Heart right ventricle (tissue), 16 donors: ENCODE measurements at regions not wholly inside any gene's neighbourhood (a gene's known extent, or its start where the extent isn't known, plus 50 kb on each side); places are given as distances from the start of the nearest gene placed in this dataset.
A peak's percentile ranks its signal among the peaks of the same experiment; 100 is the strongest.

Experiments used
- ATAC-seq, 8 donors: fragments of 200-7000 bp; cut with Tn5 transposase; one replicate each; pipeline ENCODE4 v1.9.1; 2020; ENCODE audit warnings: mild to moderate bottlenecking in 8 of 8, moderate library complexity in 8 of 8, moderate number of reproducible peaks in 1 of 8
- DNase-seq, 2 donors: peaks; one replicate each; pipeline ENCODE4 v3.0.0-alpha.2; 2020
- H3K27ac ChIP-seq, 10 donors: fragments of 200-600 bp; sonication (generic) in 2 of 10; one replicate each; pipeline versions ENCODE4 v1.5.0 to v1.8.0; 2020 to 2022; ENCODE audit warnings: mild to moderate bottlenecking in 3 of 10
- H3K27me3 ChIP-seq, 7 donors: fragments of 200-600 bp; one replicate each; pipeline ENCODE4 v1.8.0; 2021 to 2022; ENCODE audit warnings: mild to moderate bottlenecking in 2 of 7
- H3K36me3 ChIP-seq, 9 donors: fragments of 200-600 bp; sonication (generic) in 1 of 9; one replicate each; pipeline versions ENCODE4 v1.5.0 to v1.8.0; 2020 to 2022; ENCODE audit warnings: mild to moderate bottlenecking in 2 of 9
- H3K4me1 ChIP-seq, 9 donors: fragments of 200-600 bp; sonication (generic) in 1 of 9; one replicate each; pipeline versions ENCODE4 v1.5.0 to v1.8.0; 2020 to 2022; ENCODE audit warnings: mild to moderate bottlenecking in 4 of 9
- H3K4me3 ChIP-seq, 10 donors: fragments of 200-600 bp; sonication (generic) in 2 of 10; one replicate each; pipeline versions ENCODE4 v1.5.0 to v1.8.0; 2020 to 2022; ENCODE audit warnings: mild to moderate bottlenecking in 7 of 10, moderate library complexity in 2 of 10
- H3K9me3 ChIP-seq, 11 donors: fragments of 200-600 bp in 10 of 11; sonication (generic) in 2 of 11; one replicate each; pipeline versions ENCODE4 v1.5.0 to v1.8.0; 2013 to 2022; ENCODE audit warnings: mild to moderate bottlenecking in 2 of 11, control low read depth in 1 of 11, moderate library complexity in 1 of 11
- CTCF ChIP-seq, 9 donors: fragments of 200-600 bp; sonication (generic) in 2 of 9; IDR thresholded peaks; one replicate each; pipeline versions ENCODE4 v1.5.0 to v1.8.0; 2021 to 2022; ENCODE audit warnings: antibody characterized with exemption in 9 of 9, mild to moderate bottlenecking in 5 of 9, moderate library complexity in 1 of 9
- WGBS, 2 donors: extraction: QIAGEN DNeasy Blood & Tissue Kit; methylation state at CpG; one replicate each; pipeline ENCODE4 v1.1.7; 2013; ENCODE audit warnings: inconsistent platforms in 1 of 2; 5-methylcytosine and 5-hydroxymethylcytosine counted together
- intact Hi-C, 10 donors: fragments of 100-400 bp; cut with DNase I; formaldehyde crosslinking; loops; one replicate each; pipeline versions ENCODE4 v1.11.1 to v1.14.2; 2022
- donor health status: Arrhythmogenic right ventricular cardiomyopathy.
- donor health status: ischemic (EF 13 %, LVEDD 7.1; RV severe dilation, severe dysfunction).
- donor health status: healthy with polysubstance abuse.
- donor health status: DM: no; HTN: yes; CAD: no.
- donor health status: DM: no; HTN: no; CAD: no.
- donor health status: ischemic (EF 25% LVEDD 6.9; RV normal size, moderate dysfunction).
- donor health status: ischemic (EF 25% LVEDD 5.7; RV mildly dilated, moderate dysfunction).
- donor health status: healthy.
- donor health status: DM: yes; HTN: yes; CAD: no.
- donor health status: Ischemic cardiomyopathy.
- donor health status: ischemic (EF 35%, LVEDD 5.7; RV mildly dilated, moderate dysfunction).
- donor health status: nonischemic (EF 11% LVEDD 7.7; RV severe dilation, severe dysfunction).
- donor health status: DM: yes; HTN: yes; CAD: no.
- donor health status: PGD.
- donor health status: ischemic (EF 29% LVEDD 5.4; RV normal size, mild dysfunction).
- donor health status: nonischemic (EF 23%, LVEDD 6.1; RV moderate dilation, normal function).

GRCh38 chr18:43714343-43715010 lies 437.2 kb upstream of the SYT4 start:
- TF ChIP-seq CTCF (IDR thresholded peaks at IDR 0.05) = no peak
- Histone ChIP-seq H3K9me3 (peaks cover 0 to 7% (median 0%) of the 10 kb centered on the region in 11 donors), H3K4me1 (peaks cover 0 to 5% (median 0%) of the 10 kb centered on the region in 9 donors), H3K36me3 (no peaks in the 10 kb centered on the region), H3K27me3 (no peaks in the 10 kb centered on the region), H3K4me3 (no peak overlapping the region), H3K27ac (peak overlapping the region in 5 of 10 donors; percentile 9 to 51 (median 40))
- intact Hi-C loops = no loop called here
- no peak for DNase-seq
- peak in 5 of 8 donors; percentile 50 to 86 (median 75) for ATAC-seq
- WGBS, 2 donors = 39 to 55% methylated on average over 3 of the region's 3 CpGs

GRCh38 chr18:43719267-43719795 lies 442.0 kb upstream of the SYT4 start:
- TF ChIP-seq CTCF (IDR thresholded peaks at IDR 0.05) = no peak
- ATAC-seq (no peak), DNase-seq (no peak)
- 45 to 62% methylated on average over 1 of the region's 1 CpG for WGBS, 2 donors
- no peak overlapping the region for H3K27ac ChIP-seq
- H3K36me3 ChIP-seq = no peaks in the 10 kb centered on the region
- no peak overlapping the region for H3K4me3 ChIP-seq
- peaks cover 0 to 2% (median 0%) of the 10 kb centered on the region in 9 donors for H3K4me1 ChIP-seq
- intact Hi-C loops = no loop called here
- no peaks in the 10 kb centered on the region for H3K27me3 ChIP-seq
- peaks cover 0 to 47% (median 0%) of the 10 kb centered on the region in 11 donors for H3K9me3 ChIP-seq

GRCh38 chr18:43720041-43720440 lies 442.8 kb upstream of the SYT4 start:
- WGBS, 2 donors = 82 to 90% methylated on average over 2 of the region's 2 CpGs

GRCh38 chr18:43735570-43735969 lies 458.3 kb upstream of the SYT4 start:
- no peaks in the 10 kb centered on the region for H3K4me1 ChIP-seq
- H3K27ac ChIP-seq = no peak overlapping the region
- H3K36me3 ChIP-seq = no peaks in the 10 kb centered on the region
- no peak for TF ChIP-seq CTCF (IDR thresholded peaks at IDR 0.05)
- DNase-seq = no peak
- intact Hi-C loops = no loop called here
- 61 to 81% methylated on average over 2 of the region's 2 CpGs for whole genome bisulfite sequencing, 2 donors
- no peak overlapping the region for H3K4me3 ChIP-seq
- H3K27me3 ChIP-seq = no peaks in the 10 kb centered on the region
- ATAC-seq = no peak
- peaks cover 0 to 16% (median 0%) of the 10 kb centered on the region in 11 donors for H3K9me3 ChIP-seq

More at GRCh38 chr18:43720041-43720440, 442.8 kb upstream of the SYT4 start:
- no peak for TF ChIP-seq CTCF (IDR thresholded peaks at IDR 0.05)
- DNase-seq = no peak
- Histone ChIP-seq H3K9me3 (peaks cover 0 to 52% (median 0%) of the 10 kb centered on the region in 11 donors), H3K4me1 (no peaks in the 10 kb centered on the region), H3K27ac (no peak overlapping the region), H3K4me3 (no peak overlapping the region), H3K36me3 (no peaks in the 10 kb centered on the region), H3K27me3 (no peaks in the 10 kb centered on the region)
- ATAC-seq = no peak
- intact Hi-C loops = no loop called here
